Activated CD8-positive, alpha-beta T cell treated with anti-CD3 and anti-CD28 coated beads for 36 hours (primary cell): ENCODE measurements at regions not wholly inside any gene's neighbourhood (a gene's known extent, or its start where the extent isn't known, plus 50 kb on each side); places are given as distances from the start of the nearest gene placed in this dataset.

Experiments used
- ATAC-seq: fragments of 200-7000 bp; cut with Tn5 transposase; one replicate; pipeline ENCODE4 v1.10.0; 2021; ENCODE audit warnings: mild to moderate bottlenecking, moderate library complexity
- CTCF ChIA-PET: fragments of 350-600 bp; sonication (Branson Sonifier 250); formaldehyde crosslinking; loops from one replicate; lab custom pipeline; 2021; ENCODE audit warnings: antibody characterized with exemption; lab: Charles Lee
- POLR2A ChIA-PET: fragments of 350-600 bp; sonication (Branson Sonifier 250); formaldehyde crosslinking; loops from one replicate; lab custom pipeline; 2021; ENCODE audit warnings: antibody characterized with exemption; lab: Charles Lee
- DNase-seq: peaks from one replicate; pipeline ENCODE4 v3.0.0-alpha.2; 2020
- H3K27ac Mint-ChIP-seq: one replicate; pipeline ENCODE4 v1.8.0; 2021; ENCODE audit warnings: mild to moderate bottlenecking, mixed read lengths
- H3K27me3 Mint-ChIP-seq: one replicate; pipeline ENCODE4 v1.8.0; 2021; ENCODE audit warnings: mixed read lengths
- H3K36me3 Mint-ChIP-seq: one replicate; pipeline ENCODE4 v1.8.0; 2021; ENCODE audit warnings: low read depth, mixed read lengths
- H3K4me1 Mint-ChIP-seq: one replicate; pipeline ENCODE4 v1.8.0; 2021; ENCODE audit warnings: low read depth, mixed read lengths
- H3K4me3 Mint-ChIP-seq: one replicate; pipeline ENCODE4 v1.8.0; 2021; ENCODE audit warnings: mild to moderate bottlenecking, moderate library complexity, mixed read lengths
- H3K9me3 Mint-ChIP-seq: one replicate; pipeline ENCODE4 v1.8.0; 2021; ENCODE audit warnings: mixed read lengths
- intact Hi-C: fragments of 100-400 bp; cut with micrococcal nuclease; formaldehyde crosslinking; loops from one replicate; pipeline ENCODE4 v1.10.0; 2022
- TF ChIP-seq, protein P1 (sequence below): fragments of 200-600 bp; IDR thresholded peaks from one replicate; pipeline ENCODE4 v1.8.0; 2022; ENCODE audit warnings: antibody characterized with exemption, mild to moderate bottlenecking

DNA sequence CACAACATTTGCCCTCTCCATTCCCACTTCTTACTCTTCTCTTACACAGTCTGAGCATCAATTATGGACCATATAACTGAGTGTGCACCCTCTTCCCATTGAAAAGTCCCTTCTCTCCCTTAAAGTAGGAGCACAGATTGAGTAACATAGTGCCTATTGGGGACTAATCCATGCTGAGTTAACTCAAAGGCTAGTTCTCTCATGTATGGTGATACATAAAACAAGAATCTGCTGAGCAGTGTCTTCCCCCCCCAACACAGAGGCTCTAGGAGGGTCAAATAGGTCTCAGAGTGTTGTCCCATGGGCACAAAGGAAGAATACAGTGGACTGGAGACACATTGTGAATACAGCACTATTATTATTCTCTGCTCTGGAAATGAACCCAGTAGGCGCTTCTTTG, 274.6 kb upstream of the BOD1L1 start:
- H3K27ac Mint-ChIP-seq, result no peak overlapping the region
- TF ChIP-seq, protein P1, sequence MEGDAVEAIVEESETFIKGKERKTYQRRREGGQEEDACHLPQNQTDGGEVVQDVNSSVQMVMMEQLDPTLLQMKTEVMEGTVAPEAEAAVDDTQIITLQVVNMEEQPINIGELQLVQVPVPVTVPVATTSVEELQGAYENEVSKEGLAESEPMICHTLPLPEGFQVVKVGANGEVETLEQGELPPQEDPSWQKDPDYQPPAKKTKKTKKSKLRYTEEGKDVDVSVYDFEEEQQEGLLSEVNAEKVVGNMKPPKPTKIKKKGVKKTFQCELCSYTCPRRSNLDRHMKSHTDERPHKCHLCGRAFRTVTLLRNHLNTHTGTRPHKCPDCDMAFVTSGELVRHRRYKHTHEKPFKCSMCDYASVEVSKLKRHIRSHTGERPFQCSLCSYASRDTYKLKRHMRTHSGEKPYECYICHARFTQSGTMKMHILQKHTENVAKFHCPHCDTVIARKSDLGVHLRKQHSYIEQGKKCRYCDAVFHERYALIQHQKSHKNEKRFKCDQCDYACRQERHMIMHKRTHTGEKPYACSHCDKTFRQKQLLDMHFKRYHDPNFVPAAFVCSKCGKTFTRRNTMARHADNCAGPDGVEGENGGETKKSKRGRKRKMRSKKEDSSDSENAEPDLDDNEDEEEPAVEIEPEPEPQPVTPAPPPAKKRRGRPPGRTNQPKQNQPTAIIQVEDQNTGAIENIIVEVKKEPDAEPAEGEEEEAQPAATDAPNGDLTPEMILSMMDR, result no peak
- H3K27me3 Mint-ChIP-seq, result peaks cover 4% of the 10 kb centered on the region
- no peaks in the 10 kb centered on the region for H3K4me1 Mint-ChIP-seq
- H3K4me3 Mint-ChIP-seq, result no peak overlapping the region
- intact Hi-C loops, result no loop called here
- ATAC-seq, result no peak
- no peak for DNase-seq
- no peaks in the 10 kb centered on the region for H3K9me3 Mint-ChIP-seq
- POLR2A ChIA-PET, result no interaction called here
- CTCF ChIA-PET, result no interaction called here
- no peaks in the 10 kb centered on the region for H3K36me3 Mint-ChIP-seq

GRCh38 chr4:13903061-13903460, 275.5 kb upstream of the BOD1L1 start:
- H3K27ac Mint-ChIP-seq, result no peak overlapping the region

DNA sequence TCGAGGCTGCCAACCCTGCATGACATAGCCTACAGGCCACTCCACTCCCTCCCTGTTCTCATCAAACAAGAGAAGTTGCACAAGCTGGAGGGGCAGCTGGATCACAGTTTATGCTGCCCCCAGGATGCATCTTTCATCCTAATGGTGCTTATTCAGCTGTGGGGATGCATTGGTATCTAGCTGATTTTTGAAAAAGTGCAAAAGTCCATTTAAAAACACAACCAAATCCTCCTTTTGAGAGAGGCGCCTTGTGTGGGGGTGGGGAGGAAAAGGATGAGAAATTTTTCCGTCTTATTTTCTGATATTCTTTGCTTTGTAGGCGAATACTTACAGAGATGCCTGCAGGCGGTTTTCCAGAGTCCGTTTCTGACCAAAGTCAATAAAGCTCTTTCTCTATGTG, 276.4 kb upstream of the BOD1L1 start:
- no peak for ATAC-seq
- no peak overlapping the region for H3K27ac Mint-ChIP-seq
- no peak for DNase-seq
- ChIA-PET POLR2A (no interaction called here), CTCF (no interaction called here)
- H3K36me3 Mint-ChIP-seq, result no peaks in the 10 kb centered on the region
- no peaks in the 10 kb centered on the region for H3K4me1 Mint-ChIP-seq
- TF ChIP-seq, protein P1, result no peak
- intact Hi-C loops, result no loop called here
- no peaks in the 10 kb centered on the region for H3K9me3 Mint-ChIP-seq
- H3K27me3 Mint-ChIP-seq, result no peaks in the 10 kb centered on the region
- H3K4me3 Mint-ChIP-seq, result no peak overlapping the region

More at GRCh38 chr4:13903061-13903460, 275.5 kb upstream of the BOD1L1 start:
- no peaks in the 10 kb centered on the region for H3K9me3 Mint-ChIP-seq
- ChIA-PET POLR2A (no interaction called here), CTCF (no interaction called here)
- no peak for DNase-seq
- no peaks in the 10 kb centered on the region for H3K4me1 Mint-ChIP-seq
- ATAC-seq, result no peak
- intact Hi-C loops, result no loop called here
- peaks cover 4% of the 10 kb centered on the region for H3K27me3 Mint-ChIP-seq
- H3K4me3 Mint-ChIP-seq, result no peak overlapping the region
- TF ChIP-seq, protein P1, result no peak
- no peaks in the 10 kb centered on the region for H3K36me3 Mint-ChIP-seq

DNA sequence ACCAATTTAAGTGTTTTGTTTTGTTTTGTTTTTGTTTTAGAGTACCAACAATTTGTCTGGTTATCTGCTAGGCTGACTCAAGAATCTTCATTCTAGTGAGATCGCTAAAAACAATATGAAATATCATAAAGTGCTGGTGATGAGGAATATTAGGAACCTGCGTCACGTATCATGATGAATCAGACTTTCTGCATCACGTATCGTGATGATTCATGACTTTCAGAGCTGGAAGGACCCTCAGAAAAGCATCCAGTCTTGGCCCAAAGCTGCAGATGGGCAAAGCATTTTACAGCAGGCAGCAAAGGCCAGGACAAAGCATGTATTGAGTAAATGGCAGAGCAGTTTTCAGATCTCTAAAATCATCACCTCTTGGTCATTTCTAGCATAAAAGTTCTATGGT, 278.0 kb upstream of the BOD1L1 start:
- Mint-ChIP-seq H3K4me3 (no peak overlapping the region), H3K27me3 (no peaks in the 10 kb centered on the region), H3K27ac (no peak overlapping the region), H3K36me3 (no peaks in the 10 kb centered on the region), H3K4me1 (no peaks in the 10 kb centered on the region), H3K9me3 (no peaks in the 10 kb centered on the region)
- CTCF ChIA-PET, result no interaction called here
- POLR2A ChIA-PET, result no interaction called here
- intact Hi-C loops, result no loop called here
- DNase-seq (no peak), ATAC-seq (no peak)
- TF ChIP-seq, protein P1, result no peak

GRCh38 chr4:13906727-13907126, 279.2 kb upstream of the BOD1L1 start:
- Mint-ChIP-seq H3K36me3 (no peaks in the 10 kb centered on the region), H3K4me1 (no peaks in the 10 kb centered on the region), H3K9me3 (no peaks in the 10 kb centered on the region), H3K27me3 (no peaks in the 10 kb centered on the region), H3K4me3 (no peak overlapping the region), H3K27ac (no peak overlapping the region)
- TF ChIP-seq, protein P1, result no peak
- intact Hi-C loops, result no loop called here
- CTCF ChIA-PET, result no interaction called here
- POLR2A ChIA-PET, result no interaction called here
- ATAC-seq (no peak), DNase-seq (no peak)
